WI38 (cell line): ENCODE measurements at regions not wholly inside any gene's neighbourhood (a gene's known extent, or its start where the extent isn't known, plus 50 kb on each side); places are given as distances from the start of the nearest gene placed in this dataset.

Experiments used
- H3K4me3 ChIP-seq: 2 replicates; pipeline ENCODE4 v1.5.1; 2011; ENCODE audit warnings: low read depth, mild to moderate bottlenecking, control low read depth, low read length
- TF ChIP-seq, protein P1 (sequence below): IDR thresholded peaks from 2 replicates; pipeline ENCODE4 v1.5.1; 2012; ENCODE audit warnings: low read depth, mild to moderate bottlenecking, control low read depth, low read length

DNA sequence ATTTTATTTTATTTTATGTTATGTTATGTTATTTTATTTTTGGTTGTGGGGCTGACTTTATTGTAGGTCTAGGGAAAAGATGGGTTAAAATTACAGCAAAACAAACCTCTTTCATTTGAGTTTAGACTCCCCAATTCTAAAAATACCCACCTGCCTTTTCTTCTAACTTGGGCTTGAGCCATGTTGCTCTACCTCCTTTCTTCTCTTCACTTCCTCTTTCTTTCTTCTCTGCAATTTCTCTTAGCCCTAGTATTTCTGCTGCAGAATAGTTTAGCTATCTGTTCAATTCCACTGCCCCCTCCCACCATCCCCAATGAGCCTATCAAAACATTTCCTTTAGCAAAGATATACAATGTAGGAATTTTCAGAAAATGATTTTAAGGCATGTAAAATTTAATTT, 653.3 kb downstream of the ARAP2 start:
- TF ChIP-seq, protein P1, sequence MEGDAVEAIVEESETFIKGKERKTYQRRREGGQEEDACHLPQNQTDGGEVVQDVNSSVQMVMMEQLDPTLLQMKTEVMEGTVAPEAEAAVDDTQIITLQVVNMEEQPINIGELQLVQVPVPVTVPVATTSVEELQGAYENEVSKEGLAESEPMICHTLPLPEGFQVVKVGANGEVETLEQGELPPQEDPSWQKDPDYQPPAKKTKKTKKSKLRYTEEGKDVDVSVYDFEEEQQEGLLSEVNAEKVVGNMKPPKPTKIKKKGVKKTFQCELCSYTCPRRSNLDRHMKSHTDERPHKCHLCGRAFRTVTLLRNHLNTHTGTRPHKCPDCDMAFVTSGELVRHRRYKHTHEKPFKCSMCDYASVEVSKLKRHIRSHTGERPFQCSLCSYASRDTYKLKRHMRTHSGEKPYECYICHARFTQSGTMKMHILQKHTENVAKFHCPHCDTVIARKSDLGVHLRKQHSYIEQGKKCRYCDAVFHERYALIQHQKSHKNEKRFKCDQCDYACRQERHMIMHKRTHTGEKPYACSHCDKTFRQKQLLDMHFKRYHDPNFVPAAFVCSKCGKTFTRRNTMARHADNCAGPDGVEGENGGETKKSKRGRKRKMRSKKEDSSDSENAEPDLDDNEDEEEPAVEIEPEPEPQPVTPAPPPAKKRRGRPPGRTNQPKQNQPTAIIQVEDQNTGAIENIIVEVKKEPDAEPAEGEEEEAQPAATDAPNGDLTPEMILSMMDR: no peak
- H3K4me3 ChIP-seq: no peak overlapping the region

DNA sequence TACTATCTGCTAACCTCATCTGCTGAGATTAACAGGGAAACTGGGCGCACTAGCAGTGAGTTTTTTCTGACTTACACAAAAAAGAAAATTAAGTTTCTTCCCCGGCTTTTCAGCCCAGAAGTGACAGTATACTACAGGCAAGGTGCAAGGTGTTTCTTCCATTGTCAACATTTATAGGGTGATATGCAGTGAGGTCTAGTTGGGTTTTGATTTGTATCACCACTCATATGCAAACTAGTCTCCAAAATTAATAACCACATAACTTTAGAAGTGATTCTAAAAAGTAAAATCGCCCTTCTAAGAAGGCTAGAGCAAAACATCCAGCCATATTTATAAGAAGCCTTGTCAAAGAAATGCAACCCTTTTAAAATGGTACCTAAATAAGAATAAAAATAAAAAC, 640.1 kb downstream of the ARAP2 start:
- TF ChIP-seq, protein P1: no peak
- H3K4me3 ChIP-seq: no peak overlapping the region

DNA sequence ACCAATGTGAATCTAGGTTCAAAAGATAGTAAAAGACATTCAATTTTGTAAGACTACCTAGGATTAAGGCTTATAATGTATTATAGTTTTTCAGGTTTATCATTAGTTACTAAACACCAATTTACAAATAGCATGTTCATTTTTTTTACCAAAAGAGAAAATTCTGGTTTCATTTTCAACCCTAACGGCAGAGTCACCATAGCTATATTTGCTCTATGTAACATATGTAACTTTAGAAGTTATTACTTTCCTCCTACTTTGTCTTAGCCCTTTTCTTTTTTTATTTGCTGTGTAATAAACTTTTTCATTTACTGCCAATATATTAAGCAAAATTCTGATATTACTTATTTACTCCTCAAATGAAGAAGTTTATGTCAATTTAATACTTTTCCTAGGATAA, 639.6 kb downstream of the ARAP2 start:
- TF ChIP-seq, protein P1: no peak
- H3K4me3 ChIP-seq: no peak overlapping the region

DNA sequence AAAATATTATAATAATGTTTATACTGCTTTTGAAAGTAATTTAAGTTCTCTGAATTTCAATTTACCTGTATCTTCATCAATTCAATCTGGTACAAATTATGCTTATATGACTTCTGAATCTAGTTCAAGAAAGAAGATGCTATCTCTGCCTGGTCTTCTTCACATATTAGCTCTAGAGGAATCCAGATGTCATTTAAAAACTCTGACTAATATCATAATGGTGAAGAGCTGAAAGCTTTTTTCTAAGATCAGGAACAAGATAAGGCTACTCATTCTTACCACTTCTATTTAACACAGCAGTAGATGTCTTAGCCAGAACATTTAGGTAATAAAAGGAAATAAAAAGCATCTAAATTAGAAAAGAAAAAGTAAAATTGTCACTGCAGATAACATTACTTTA, 636.1 kb downstream of the ARAP2 start:
- TF ChIP-seq, protein P1: no peak
- no peak overlapping the region for H3K4me3 ChIP-seq

DNA sequence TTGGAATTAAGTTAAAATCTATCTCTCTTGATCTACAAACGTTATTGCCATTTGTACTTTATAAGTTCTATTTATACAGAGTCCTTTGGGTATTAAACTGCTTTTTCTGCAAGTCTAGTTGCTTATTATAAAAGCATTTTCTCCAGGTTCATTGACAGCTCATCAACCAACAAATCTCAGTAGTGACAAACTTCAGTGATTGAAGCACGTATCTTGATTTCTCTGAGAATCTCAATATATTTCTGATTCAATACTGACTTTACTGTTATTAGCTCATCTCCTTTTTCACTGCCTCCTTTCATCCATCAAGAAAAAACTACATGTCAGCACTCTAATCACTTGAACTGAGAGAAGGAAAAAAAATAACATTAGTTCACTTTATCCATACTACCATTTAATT, 630.2 kb downstream of the ARAP2 start:
- no peak overlapping the region for H3K4me3 ChIP-seq
- TF ChIP-seq, protein P1: no peak

DNA sequence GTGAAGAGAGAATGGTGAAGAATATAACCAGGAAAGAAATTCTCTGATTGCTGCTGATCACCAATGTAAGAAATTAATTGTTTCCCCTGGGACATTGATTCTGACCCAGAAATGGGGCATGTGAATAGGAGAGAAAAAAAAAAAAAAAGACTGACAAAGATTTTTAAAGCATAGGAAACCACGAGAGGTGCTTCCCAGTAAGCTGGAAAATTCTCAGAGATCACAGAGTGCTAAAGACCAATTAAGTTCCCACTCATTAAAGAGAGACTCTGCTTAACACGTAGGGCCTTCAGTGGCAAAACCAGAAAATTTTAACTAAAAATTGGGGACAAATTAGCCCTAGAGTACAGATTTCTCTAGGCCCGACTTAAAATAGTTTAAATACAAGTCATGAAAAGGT, 604.4 kb downstream of the ARAP2 start:
- H3K4me3 ChIP-seq: no peak overlapping the region
- TF ChIP-seq, protein P1: no peak

DNA sequence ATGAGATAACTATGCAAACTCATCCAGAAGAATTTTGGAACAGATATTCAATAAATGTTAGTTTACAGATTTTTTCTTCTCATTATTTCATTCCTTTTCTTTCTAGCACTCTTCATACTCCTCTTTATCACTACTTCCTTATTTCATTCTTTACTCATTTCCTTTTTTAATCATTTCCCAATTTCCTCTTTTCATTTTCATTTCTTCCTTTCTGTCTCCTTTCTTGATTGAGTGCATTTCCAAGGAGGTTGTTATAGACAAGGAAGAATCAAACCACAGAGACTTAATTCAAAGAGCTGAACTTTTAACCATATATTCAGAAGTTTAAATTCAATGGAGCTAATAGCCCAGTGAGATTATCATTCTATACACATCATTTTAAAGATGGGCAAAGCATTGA, 600.7 kb downstream of the ARAP2 start:
- no peak overlapping the region for H3K4me3 ChIP-seq
- TF ChIP-seq, protein P1: no peak
